PC-9 (cell line): ENCODE measurements at regions not wholly inside any gene's neighbourhood (a gene's known extent, or its start where the extent isn't known, plus 50 kb on each side); places are given as distances from the start of the nearest gene placed in this dataset.
A peak's percentile ranks its signal among the peaks of the same experiment; 100 is the strongest.

Experiments
- BruUV-seq: library from RNA; stranded (reverse); fragments of 400-500 nt; replicated peaks from 2 replicates; lab custom pipeline; 2021; lab: Mats Ljungman, UMichigan
- CTCF ChIA-PET: fragments of 300-600 bp; sonication (Branson Sonifier 250); formaldehyde crosslinking; loops from one replicate; lab custom pipeline; 2022; ENCODE audit warnings: antibody characterized with exemption; lab: Charles Lee
- POLR2A ChIA-PET: fragments of 300-600 bp; sonication (Branson Sonifier 250); formaldehyde crosslinking; loops from one replicate; lab custom pipeline; 2022; ENCODE audit warnings: antibody characterized with exemption; ENCODE audit not compliant: unreplicated experiment; lab: Charles Lee
- DNase-seq, 2 experiments: peaks; one replicate each; pipeline versions ENCODE4 v3.0.0 to v3.0.0-alpha.2; 2015 to 2022; ENCODE audit warnings: mixed read lengths in 1 of 2
- H2AFZ ChIP-seq: fragments of 200-600 bp; sonication (generic); 2 replicates; pipeline ENCODE4 v1.8.1; 2017; ENCODE audit warnings: antibody characterized with exemption
- H3F3A ChIP-seq: fragments of 200-600 bp; sonication (generic); 2 replicates; pipeline ENCODE4 v1.8.1; 2017; ENCODE audit warnings: antibody characterized with exemption, mild to moderate bottlenecking, low read depth; ENCODE audit not compliant: insufficient read depth
- H3K27ac ChIP-seq: fragments of 200-600 bp; sonication (generic); 2 replicates; pipeline ENCODE4 v1.6.1; 2016; ENCODE audit warnings: mixed run types
- H3K27me3 ChIP-seq: fragments of 200-600 bp; sonication (generic); 2 replicates; pipeline ENCODE4 v1.6.1; 2016; ENCODE audit warnings: low read depth, mixed run types; ENCODE audit not compliant: insufficient read depth
- H3K36me3 ChIP-seq: fragments of 200-600 bp; sonication (generic); 2 replicates; pipeline ENCODE4 v1.6.1; 2016; ENCODE audit warnings: low read depth, mixed run types
- H3K4me1 ChIP-seq: fragments of 200-600 bp; sonication (generic); replicated peaks from 2 replicates; pipeline ENCODE4 v1.6.1; 2016; ENCODE audit warnings: mixed run types; ENCODE audit not compliant: insufficient read depth
- H3K4me2 ChIP-seq: fragments of 200-600 bp; sonication (generic); 2 replicates; pipeline ENCODE4 v1.6.1; 2017; ENCODE audit warnings: mixed run types
- H3K4me3 ChIP-seq: fragments of 200-600 bp; sonication (generic); 2 replicates; pipeline ENCODE4 v1.6.1; 2016; ENCODE audit warnings: mixed run types
- H3K79me2 ChIP-seq: fragments of 200-600 bp; sonication (generic); 2 replicates; pipeline ENCODE4 v1.6.1; 2017; ENCODE audit warnings: low read depth, mixed run types
- H3K9me2 ChIP-seq: fragments of 200-600 bp; sonication (generic); 2 replicates; pipeline ENCODE4 v1.8.1; 2017; ENCODE audit warnings: mild to moderate bottlenecking; ENCODE audit not compliant: insufficient read depth
- H3K9me3 ChIP-seq: fragments of 200-600 bp; sonication (generic); 2 replicates; pipeline ENCODE4 v1.8.1; 2016; ENCODE audit warnings: low read depth; ENCODE audit not compliant: insufficient read depth
- H4K20me1 ChIP-seq: fragments of 200-600 bp; sonication (generic); 2 replicates; pipeline ENCODE4 v1.8.1; 2017; ENCODE audit not compliant: insufficient read depth
- EZH2 ChIP-seq: fragments of 200-600 bp; sonication (generic); IDR thresholded peaks from 2 replicates; pipeline ENCODE4 v1.8.0; 2017; ENCODE audit warnings: antibody characterized with exemption, low read depth
- intact Hi-C: fragments of 100-400 bp; cut with micrococcal nuclease; formaldehyde crosslinking; loops from one replicate; pipeline ENCODE4 v1.10.0; 2022; ENCODE audit not compliant: unreplicated experiment
- TF ChIP-seq, protein P1 (sequence below): fragments of 200-600 bp; sonication (generic); conservative IDR thresholded peaks from 2 replicates; pipeline ENCODE4 v1.6.1; 2017; ENCODE audit warnings: mixed run types, antibody characterized with exemption, mild to moderate bottlenecking, moderate library complexity

GRCh38 chr5:89628876-89629635 lies 746.1 kb upstream of the MEF2C start:
- Histone ChIP-seq H3F3A (no peaks in the 10 kb centered on the region), H2AFZ (no peak overlapping the region), H3K27me3 (no peaks in the 10 kb centered on the region), H3K27ac (no peak overlapping the region), H3K9me2 (no peaks in the 10 kb centered on the region), H3K9me3 (no peaks in the 10 kb centered on the region), H3K79me2 (no peaks in the 10 kb centered on the region), H3K4me2 (no peak overlapping the region), H3K36me3 (no peaks in the 10 kb centered on the region), H3K4me1 (no peaks in the 10 kb centered on the region), H3K4me3 (no peak overlapping the region), H4K20me1 (no peaks in the 10 kb centered on the region)
- intact Hi-C loops, result no loop called here
- TF ChIP-seq, protein P1, sequence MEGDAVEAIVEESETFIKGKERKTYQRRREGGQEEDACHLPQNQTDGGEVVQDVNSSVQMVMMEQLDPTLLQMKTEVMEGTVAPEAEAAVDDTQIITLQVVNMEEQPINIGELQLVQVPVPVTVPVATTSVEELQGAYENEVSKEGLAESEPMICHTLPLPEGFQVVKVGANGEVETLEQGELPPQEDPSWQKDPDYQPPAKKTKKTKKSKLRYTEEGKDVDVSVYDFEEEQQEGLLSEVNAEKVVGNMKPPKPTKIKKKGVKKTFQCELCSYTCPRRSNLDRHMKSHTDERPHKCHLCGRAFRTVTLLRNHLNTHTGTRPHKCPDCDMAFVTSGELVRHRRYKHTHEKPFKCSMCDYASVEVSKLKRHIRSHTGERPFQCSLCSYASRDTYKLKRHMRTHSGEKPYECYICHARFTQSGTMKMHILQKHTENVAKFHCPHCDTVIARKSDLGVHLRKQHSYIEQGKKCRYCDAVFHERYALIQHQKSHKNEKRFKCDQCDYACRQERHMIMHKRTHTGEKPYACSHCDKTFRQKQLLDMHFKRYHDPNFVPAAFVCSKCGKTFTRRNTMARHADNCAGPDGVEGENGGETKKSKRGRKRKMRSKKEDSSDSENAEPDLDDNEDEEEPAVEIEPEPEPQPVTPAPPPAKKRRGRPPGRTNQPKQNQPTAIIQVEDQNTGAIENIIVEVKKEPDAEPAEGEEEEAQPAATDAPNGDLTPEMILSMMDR, result no peak
- no peak for TF ChIP-seq EZH2
- ChIA-PET CTCF (no interaction called here), POLR2A (no interaction called here)
- DNase-seq, result no peak
- no TSS peak for BruUV-seq

GRCh38 chr5:89615839-89616518 lies 733.0 kb upstream of the MEF2C start:
- no peak for DNase-seq
- Histone ChIP-seq H3K9me3 (no peaks in the 10 kb centered on the region), H2AFZ (no peak overlapping the region), H3K4me1 (no peaks in the 10 kb centered on the region), H3K27me3 (no peaks in the 10 kb centered on the region), H3F3A (no peaks in the 10 kb centered on the region), H3K9me2 (no peaks in the 10 kb centered on the region), H3K27ac (no peak overlapping the region), H4K20me1 (no peaks in the 10 kb centered on the region), H3K4me2 (no peak overlapping the region), H3K4me3 (no peak overlapping the region), H3K36me3 (no peaks in the 10 kb centered on the region), H3K79me2 (no peaks in the 10 kb centered on the region)
- ChIA-PET POLR2A (no interaction called here), CTCF (no interaction called here)
- intact Hi-C loops, result no loop called here
- TF ChIP-seq EZH2, result no peak
- TF ChIP-seq, protein P1, result no peak
- no TSS peak for BruUV-seq

GRCh38 chr5:89613222-89613956 lies 730.4 kb upstream of the MEF2C start:
- BruUV-seq, result no TSS peak
- Histone ChIP-seq H3K4me3 (no peak overlapping the region), H3K4me1 (no peaks in the 10 kb centered on the region), H3F3A (no peaks in the 10 kb centered on the region), H2AFZ (no peak overlapping the region), H3K79me2 (no peaks in the 10 kb centered on the region), H4K20me1 (no peaks in the 10 kb centered on the region), H3K27me3 (no peaks in the 10 kb centered on the region), H3K36me3 (no peaks in the 10 kb centered on the region), H3K4me2 (no peak overlapping the region), H3K9me3 (no peaks in the 10 kb centered on the region), H3K9me2 (no peaks in the 10 kb centered on the region), H3K27ac (no peak overlapping the region)
- TF ChIP-seq EZH2, result no peak
- TF ChIP-seq, protein P1, result no peak
- intact Hi-C loops, result no loop called here
- peak in 1 of 2 experiments; percentile 1 for DNase-seq
- CTCF ChIA-PET, result no interaction called here
- POLR2A ChIA-PET, result interaction anchor here (0.5 kb wide), 1 partner anchor 665 kb away, joined by 3 read pairs; no protein-coding TSS in a partner anchor
